Activated CD4-positive, alpha-beta T cell treated with anti-CD3 and anti-CD28 coated beads for 36 hours (primary cell): ENCODE measurements at regions not wholly inside any gene's neighbourhood (a gene's known extent, or its start where the extent isn't known, plus 50 kb on each side); places are given as distances from the start of the nearest gene placed in this dataset.

ENCODE experiments used
- ATAC-seq: fragments of 200-7000 bp; cut with Tn5 transposase; one replicate; pipeline ENCODE4 v1.10.0; 2021; ENCODE audit warnings: mild to moderate bottlenecking, moderate library complexity
- CTCF ChIA-PET: fragments of 350-600 bp; sonication (Branson Sonifier 250); formaldehyde crosslinking; loops from one replicate; lab custom pipeline; 2021; ENCODE audit warnings: antibody characterized with exemption; lab: Charles Lee
- POLR2A ChIA-PET: fragments of 350-600 bp; sonication (Branson Sonifier 250); formaldehyde crosslinking; loops from one replicate; lab custom pipeline; 2021; ENCODE audit warnings: antibody characterized with exemption, inconsistent platforms; lab: Charles Lee
- DNase-seq: peaks from one replicate; pipeline ENCODE4 v3.0.0-alpha.2; 2020
- H3K27ac Mint-ChIP-seq: one replicate; pipeline ENCODE4 v1.8.0; 2021; ENCODE audit warnings: mixed read lengths
- H3K27me3 Mint-ChIP-seq: one replicate; pipeline ENCODE4 v1.8.0; 2021; ENCODE audit warnings: mixed read lengths
- H3K36me3 Mint-ChIP-seq: one replicate; pipeline ENCODE4 v1.8.0; 2021; ENCODE audit warnings: low read depth, mixed read lengths
- H3K4me1 Mint-ChIP-seq: one replicate; pipeline ENCODE4 v1.8.0; 2021; ENCODE audit warnings: mixed read lengths
- H3K4me3 Mint-ChIP-seq: one replicate; pipeline ENCODE4 v1.8.0; 2021; ENCODE audit warnings: mild to moderate bottlenecking, moderate library complexity, mixed read lengths
- H3K9me3 Mint-ChIP-seq: one replicate; pipeline ENCODE4 v1.8.0; 2021; ENCODE audit warnings: low read depth, mixed read lengths
- intact Hi-C, 2 experiments: fragments of 100-400 bp; cut with DNase I in 1 of 2; cut with micrococcal nuclease in 1 of 2; formaldehyde crosslinking; loops; one replicate each; pipeline versions ENCODE4 v1.14.2 to v1.15.1; 2022 to 2024; cut with DNase I, micrococcal nuclease

DNA sequence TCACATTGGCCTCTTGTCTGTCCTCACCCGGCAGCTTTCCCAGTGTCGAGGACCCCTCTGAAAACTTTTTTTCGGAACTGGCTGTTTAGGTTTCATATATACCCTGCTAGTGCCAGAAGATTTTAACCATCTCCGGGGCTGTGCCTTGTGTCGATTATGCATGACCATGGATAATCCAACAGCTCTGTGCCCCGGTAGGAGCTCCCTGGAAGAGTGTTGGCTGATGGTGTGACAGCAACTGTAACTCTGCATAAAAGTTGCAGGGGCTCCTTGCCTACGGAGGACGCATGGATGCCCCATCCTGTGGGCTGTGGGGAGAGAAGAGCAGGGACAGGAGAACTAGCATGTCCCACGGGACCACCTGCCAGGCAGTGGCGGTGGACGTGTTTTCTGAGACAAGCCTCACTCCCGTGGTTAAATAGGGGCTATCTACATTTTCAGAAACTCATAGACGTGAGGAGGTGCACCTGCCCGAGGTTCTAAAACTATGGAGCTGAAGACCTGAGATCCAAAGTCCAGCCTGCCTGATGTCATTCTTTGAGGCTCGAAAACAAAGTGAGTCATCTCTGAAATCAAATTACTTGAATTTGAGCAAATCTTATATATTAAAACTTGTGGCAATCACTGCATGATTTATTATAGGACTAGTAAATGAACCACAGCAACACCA is 437.2 kb upstream of the HS6ST1 start:
- Mint-ChIP-seq H3K36me3 (no peaks in the 10 kb centered on the region), H3K27ac (no peak overlapping the region), H3K4me1 (peaks cover 16% of the 10 kb centered on the region), H3K9me3 (no peaks in the 10 kb centered on the region), H3K4me3 (no peak overlapping the region), H3K27me3 (peaks cover 2% of the 10 kb centered on the region)
- ATAC-seq (no peak), DNase-seq (no peak)
- intact Hi-C loops: loop anchor here (5.0 to 10.0 kb wide), 2 partner anchors 431 to 434 kb away; no protein-coding TSS in a partner anchor
- CTCF ChIA-PET: interaction anchor here (0.6 to 1.4 kb wide), 5 partner anchors 10 to 396 kb away, joined by 3 to 5 read pairs (median 4); no protein-coding TSS in a partner anchor
- POLR2A ChIA-PET: no interaction called here

GRCh38 chr2:128756365-128756717 is 437.7 kb upstream of the HS6ST1 start:
- intact Hi-C loops: loop anchor here (5.0 to 10.0 kb wide), 2 partner anchors 432 to 434 kb away; no protein-coding TSS in a partner anchor
- DNase-seq: no peak
- H3K4me1 Mint-ChIP-seq: peaks cover 16% of the 10 kb centered on the region
- H3K27ac Mint-ChIP-seq: no peak overlapping the region
- peaks cover 2% of the 10 kb centered on the region for H3K27me3 Mint-ChIP-seq
- ChIA-PET POLR2A (no interaction called here), CTCF (interaction anchor here (0.6 to 1.4 kb wide), 4 partner anchors 10 to 397 kb away, joined by 3 to 5 read pairs (median 4); no protein-coding TSS in a partner anchor)
- H3K9me3 Mint-ChIP-seq: no peaks in the 10 kb centered on the region
- ATAC-seq: no peak
- H3K4me3 Mint-ChIP-seq: no peak overlapping the region
- H3K36me3 Mint-ChIP-seq: no peaks in the 10 kb centered on the region

DNA sequence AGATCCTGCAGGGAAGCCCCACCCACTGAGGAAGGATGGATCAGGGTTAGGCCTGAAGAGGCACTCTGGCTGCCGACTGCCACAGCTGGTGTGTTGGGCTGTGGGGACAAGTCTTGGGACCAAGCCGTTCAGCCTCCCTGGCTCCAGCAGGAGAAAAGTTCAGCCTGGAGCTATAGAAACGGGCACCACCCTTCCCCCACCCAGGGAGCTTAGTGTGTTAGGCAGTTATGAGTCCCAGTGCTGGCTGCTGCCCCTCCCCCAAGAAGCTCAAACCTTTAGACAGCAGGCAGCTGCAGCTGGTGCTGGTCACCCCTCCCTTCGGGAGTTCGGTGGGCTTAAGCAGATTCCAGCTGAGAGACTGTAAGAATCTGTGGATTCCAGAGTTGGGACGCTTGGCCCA is 447.1 kb upstream of the HS6ST1 start:
- Mint-ChIP-seq H3K27ac (no peak overlapping the region), H3K36me3 (no peaks in the 10 kb centered on the region), H3K9me3 (peaks cover 10% of the 10 kb centered on the region), H3K27me3 (peaks cover 2% of the 10 kb centered on the region), H3K4me1 (no peaks in the 10 kb centered on the region), H3K4me3 (no peak overlapping the region)
- no peak for DNase-seq
- ChIA-PET POLR2A (no interaction called here), CTCF (interaction anchor here (1.2 kb wide), 1 partner anchor 10 kb away, joined by 4 read pairs; no protein-coding TSS in a partner anchor)
- intact Hi-C loops: no loop called here
- no peak for ATAC-seq

DNA sequence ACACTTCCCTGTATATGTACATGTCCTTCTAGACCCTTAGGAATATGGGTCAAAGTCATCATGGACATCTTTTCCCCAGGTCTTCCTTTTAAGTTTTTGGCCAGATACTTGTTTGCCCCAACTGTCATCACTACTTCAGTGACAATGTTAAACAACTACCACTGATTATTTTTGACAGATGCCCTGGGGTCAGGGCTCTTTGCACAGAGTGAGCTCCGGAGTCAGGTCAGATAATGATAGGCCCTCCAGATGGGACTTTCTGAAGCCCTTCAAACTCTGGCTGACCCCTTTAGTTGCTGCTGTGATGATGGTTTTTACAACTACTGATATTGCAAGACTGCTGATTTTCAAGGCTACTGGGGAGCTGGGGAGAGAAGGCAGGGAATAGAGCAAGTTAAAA is 449.4 kb upstream of the HS6ST1 start:
- Mint-ChIP-seq H3K4me1 (no peaks in the 10 kb centered on the region), H3K36me3 (no peaks in the 10 kb centered on the region), H3K27me3 (peaks cover 2% of the 10 kb centered on the region), H3K9me3 (peaks cover 7% of the 10 kb centered on the region), H3K27ac (no peak overlapping the region), H3K4me3 (no peak overlapping the region)
- POLR2A ChIA-PET: no interaction called here
- ATAC-seq: no peak
- CTCF ChIA-PET: no interaction called here
- no peak for DNase-seq
- intact Hi-C loops: no loop called here

- H3K36me3 Mint-ChIP-seq: no peaks in the 10 kb centered on the region
- intact Hi-C loops: no loop called here
- ChIA-PET POLR2A (no interaction called here), CTCF (interaction anchor here (0.5 kb wide), 1 partner anchor 13 kb away, joined by 3 read pairs; no protein-coding TSS in a partner anchor)
- no peak for ATAC-seq
- no peak overlapping the region for H3K4me3 Mint-ChIP-seq
- peaks cover 1% of the 10 kb centered on the region for H3K9me3 Mint-ChIP-seq
- H3K27me3 Mint-ChIP-seq: no peaks in the 10 kb centered on the region
- H3K27ac Mint-ChIP-seq: no peak overlapping the region
- DNase-seq: no peak
- H3K4me1 Mint-ChIP-seq: no peaks in the 10 kb centered on the region
These were observed 450.9 kb upstream of the HS6ST1 start for GRCh38 chr2:128769457-128770142.

DNA sequence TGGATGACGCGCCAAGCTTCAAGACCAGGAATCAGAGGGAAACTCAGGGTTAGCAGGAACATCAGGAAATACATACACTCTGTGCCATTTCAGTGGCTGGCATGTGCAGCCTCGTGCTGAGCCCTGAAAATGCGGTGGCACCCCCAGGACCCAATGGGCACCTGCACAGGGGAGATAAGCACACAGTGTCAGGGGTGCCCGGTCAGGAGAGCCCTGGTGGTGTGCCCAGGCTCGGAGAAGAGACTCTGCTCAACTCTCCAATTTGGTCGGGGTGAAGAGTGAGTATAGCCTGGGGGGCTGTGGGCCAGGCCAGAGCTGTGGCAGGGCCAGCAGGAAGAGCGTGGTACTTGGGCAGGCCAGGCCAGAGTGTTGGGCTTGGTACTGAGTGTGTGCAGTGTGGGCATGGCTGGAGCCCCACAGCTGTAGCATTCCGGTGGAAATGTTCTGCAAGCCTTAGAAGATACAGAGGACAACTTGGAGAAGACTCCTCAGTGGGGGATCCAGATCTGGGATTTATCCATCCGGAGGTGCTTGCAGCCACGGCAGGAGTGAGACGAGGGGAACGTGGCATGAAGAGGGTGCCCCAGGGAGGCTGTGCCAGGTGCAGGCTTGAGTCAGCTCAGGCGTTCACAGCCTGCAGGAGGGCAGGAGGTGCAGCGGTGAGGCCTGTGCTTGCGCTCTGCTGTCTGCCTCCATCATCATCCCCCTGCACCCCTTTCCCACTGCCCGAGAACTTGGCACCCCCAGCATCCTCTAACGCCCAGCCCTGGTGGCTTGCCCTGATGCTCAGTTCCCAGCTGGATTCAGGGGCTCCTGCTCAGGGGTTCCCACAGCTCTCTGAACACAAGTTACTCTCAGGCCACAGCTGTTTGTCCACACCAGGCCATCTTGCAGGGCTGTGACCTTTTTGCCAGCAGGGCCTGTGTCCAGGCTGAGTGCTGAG is 451.7 kb upstream of the HS6ST1 start:
- ChIA-PET CTCF (no interaction called here), POLR2A (no interaction called here)
- no peaks in the 10 kb centered on the region for H3K27me3 Mint-ChIP-seq
- ATAC-seq (no peak), DNase-seq (no peak)
- no peaks in the 10 kb centered on the region for H3K9me3 Mint-ChIP-seq
- no peak overlapping the region for H3K4me3 Mint-ChIP-seq
- H3K4me1 Mint-ChIP-seq: no peaks in the 10 kb centered on the region
- intact Hi-C loops: no loop called here
- no peak overlapping the region for H3K27ac Mint-ChIP-seq
- no peaks in the 10 kb centered on the region for H3K36me3 Mint-ChIP-seq

DNA sequence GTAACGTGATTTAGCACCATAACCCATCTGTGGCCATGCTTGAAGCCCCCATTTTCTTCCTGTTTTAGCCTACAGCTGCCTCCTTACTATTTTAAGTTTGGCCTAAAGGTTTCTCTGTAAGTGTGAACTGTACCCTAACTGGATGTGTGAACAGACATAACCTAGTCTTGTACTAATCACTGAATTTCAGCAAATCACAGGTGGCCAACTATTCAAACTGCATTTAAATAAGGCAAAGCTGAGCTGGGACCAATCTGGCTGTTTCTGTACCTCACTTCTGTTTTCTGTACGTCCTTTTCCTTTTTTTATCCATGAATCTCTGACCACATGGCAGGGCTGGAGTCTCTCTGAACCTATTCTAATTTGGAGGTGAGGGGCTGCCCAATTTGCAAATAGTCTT is 452.7 kb upstream of the HS6ST1 start:
- intact Hi-C loops: no loop called here
- ChIA-PET CTCF (no interaction called here), POLR2A (no interaction called here)
- Mint-ChIP-seq H3K27ac (no peak overlapping the region), H3K4me1 (no peaks in the 10 kb centered on the region), H3K4me3 (no peak overlapping the region), H3K9me3 (no peaks in the 10 kb centered on the region), H3K36me3 (no peaks in the 10 kb centered on the region), H3K27me3 (no peaks in the 10 kb centered on the region)
- no peak for ATAC-seq
- no peak for DNase-seq

GRCh38 chr2:128772671-128773070 is 454.0 kb upstream of the HS6ST1 start:
- ChIA-PET POLR2A (no interaction called here), CTCF (no interaction called here)
- ATAC-seq: no peak
- no peak overlapping the region for H3K4me3 Mint-ChIP-seq
- no peaks in the 10 kb centered on the region for H3K27me3 Mint-ChIP-seq
- DNase-seq: no peak
- no peaks in the 10 kb centered on the region for H3K36me3 Mint-ChIP-seq
- H3K9me3 Mint-ChIP-seq: no peaks in the 10 kb centered on the region
- no peak overlapping the region for H3K27ac Mint-ChIP-seq
- H3K4me1 Mint-ChIP-seq: no peaks in the 10 kb centered on the region
- intact Hi-C loops: no loop called here

DNA sequence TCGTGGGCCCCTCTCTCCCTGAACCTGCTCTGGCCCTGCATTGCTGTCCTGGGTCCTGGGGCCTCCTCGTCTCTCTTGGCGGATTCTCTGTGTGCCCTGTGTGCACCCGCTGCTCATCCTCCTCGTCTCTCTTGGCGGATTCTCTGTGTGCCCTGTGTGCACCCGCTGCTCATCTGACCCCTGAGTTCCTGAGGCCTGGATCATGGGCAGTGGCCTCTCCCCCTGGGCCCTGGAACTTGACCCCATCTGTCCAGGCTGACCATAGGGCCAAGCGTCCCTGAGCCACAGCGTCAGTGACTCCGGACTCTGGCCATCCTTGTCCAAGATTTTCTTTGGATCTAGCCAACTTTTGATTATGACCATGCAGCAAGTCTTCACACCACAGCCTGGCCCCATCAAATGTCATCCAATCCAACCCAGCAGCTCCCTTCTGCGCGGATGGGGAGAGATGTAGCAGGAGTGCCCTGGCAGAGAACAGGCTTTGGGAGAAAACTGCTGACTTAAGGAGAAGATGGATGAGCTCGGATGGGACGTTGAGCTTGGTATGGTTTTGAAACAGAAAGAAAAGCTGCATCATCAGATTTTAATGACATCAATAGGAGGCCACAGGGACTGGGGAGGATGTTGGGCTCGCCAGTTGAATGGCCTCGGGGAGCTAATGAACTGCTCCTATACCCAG is 455.1 kb upstream of the HS6ST1 start:
- Mint-ChIP-seq H3K4me3 (no peak overlapping the region), H3K36me3 (no peaks in the 10 kb centered on the region), H3K27ac (no peak overlapping the region), H3K9me3 (no peaks in the 10 kb centered on the region), H3K27me3 (no peaks in the 10 kb centered on the region), H3K4me1 (no peaks in the 10 kb centered on the region)
- no peak for DNase-seq
- ChIA-PET CTCF (no interaction called here), POLR2A (no interaction called here)
- no peak for ATAC-seq
- intact Hi-C loops: no loop called here

DNA sequence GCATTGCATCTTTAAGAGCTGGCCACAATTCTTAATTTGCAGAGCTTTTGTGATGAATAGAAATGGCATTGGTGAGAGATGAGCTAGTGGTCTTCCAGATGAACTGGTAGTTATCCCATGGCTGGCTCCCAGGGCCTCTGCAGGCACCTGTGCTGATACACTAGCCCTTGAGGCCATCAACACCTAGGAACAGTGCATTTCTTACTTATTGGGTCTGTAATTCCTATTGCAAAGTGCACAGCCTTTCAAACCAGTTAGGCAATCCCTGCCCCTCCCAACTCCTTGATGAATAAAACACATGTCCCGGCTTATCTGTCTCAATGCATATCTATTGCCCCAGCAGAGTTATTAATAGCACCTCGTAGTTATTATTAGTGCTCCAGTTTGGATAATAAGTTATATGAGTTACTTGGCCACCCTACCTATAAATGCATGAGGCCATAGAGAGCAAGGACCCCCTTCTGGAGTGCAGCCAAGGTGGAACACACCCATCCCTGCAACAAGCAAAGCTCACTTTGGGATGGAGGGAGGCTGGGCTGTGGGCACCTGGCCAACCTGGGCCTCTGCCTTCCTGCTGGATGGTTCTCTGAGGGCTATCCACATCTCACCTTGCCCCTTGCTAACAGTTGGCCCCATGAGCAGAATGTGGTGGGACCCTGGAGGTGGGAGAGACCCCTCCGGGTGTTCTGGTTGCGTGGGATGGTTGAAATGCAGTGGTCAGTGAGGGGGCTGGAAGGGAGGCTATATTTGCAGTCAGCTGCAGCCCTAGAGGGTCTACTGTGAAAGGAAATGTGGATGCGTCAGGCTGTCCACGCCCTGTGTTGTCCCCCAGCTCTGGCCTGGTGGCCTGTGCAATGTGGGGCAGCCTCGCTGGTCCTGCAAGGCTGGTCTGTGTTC is 455.9 kb upstream of the HS6ST1 start:
- DNase-seq (no peak), ATAC-seq (no peak)
- ChIA-PET POLR2A (no interaction called here), CTCF (interaction anchor here (1.0 kb wide), 1 partner anchor 45 kb away, joined by 3 read pairs; no protein-coding TSS in a partner anchor)
- H3K27me3 Mint-ChIP-seq: no peaks in the 10 kb centered on the region
- H3K27ac Mint-ChIP-seq: no peak overlapping the region
- H3K36me3 Mint-ChIP-seq: no peaks in the 10 kb centered on the region
- H3K4me1 Mint-ChIP-seq: no peaks in the 10 kb centered on the region
- no peaks in the 10 kb centered on the region for H3K9me3 Mint-ChIP-seq
- intact Hi-C loops: no loop called here
- no peak overlapping the region for H3K4me3 Mint-ChIP-seq
